ENCODE measurements at regions not wholly inside any gene's neighbourhood (a gene's known extent, or its start where the extent isn't known, plus 50 kb on each side); places are given as distances from the start of the nearest gene placed in this dataset.
"Not testable (repeated sequence)": the region's sequence is repeated elsewhere in the genome, so short reads cannot be mapped to it uniquely, and the experiment has no call there.

DNA sequence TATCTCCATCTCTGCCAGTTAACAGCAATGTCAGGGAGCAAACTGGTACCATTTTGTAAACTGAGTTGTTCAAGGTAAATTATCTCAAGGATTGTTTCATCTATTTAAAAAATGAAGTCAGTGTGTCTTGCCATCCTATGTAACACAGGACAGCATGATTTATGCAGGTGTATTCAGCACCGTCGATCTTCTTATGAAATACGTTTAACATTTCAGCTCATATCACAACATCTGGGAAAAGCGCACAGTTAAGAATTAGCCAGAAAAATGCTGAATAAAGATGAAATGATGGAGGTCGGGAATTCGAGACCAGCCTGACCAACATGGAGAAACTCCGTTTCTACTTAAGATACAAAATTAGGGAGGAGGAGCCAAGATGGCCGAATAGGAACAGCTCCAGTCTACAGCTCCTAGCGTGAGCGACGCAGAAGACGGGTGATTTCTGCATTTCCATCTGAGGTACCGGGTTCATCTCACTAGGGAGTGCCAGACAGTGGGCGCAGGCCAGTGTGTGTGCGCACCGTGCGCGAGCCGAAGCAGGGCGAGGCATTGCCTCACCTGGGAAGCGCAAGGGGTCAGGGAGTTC lies 107.3 kb upstream of the COX7C start (continued):
- 0 out of 2 replicates have a peak, but pooled peaks have one; percentile 41 for TF ChIP-seq TAF7 (tag; IDR thresholded peaks at IDR 0.05)
- TF ChIP-seq ATF1 (CRISPR knock-in tag; IDR thresholded peaks at IDR 0.05) = not testable (repeated sequence)
- 0 out of 2 replicates have a peak, but pooled peaks have one; percentile 37 for TF ChIP-seq ATF1 (tag; IDR thresholded peaks at IDR 0.05)
- TF ChIP-seq POLR2A (conservative IDR thresholded peaks at IDR 0.05) = peak; percentile 75
- peak; percentile 46 for TF ChIP-seq EP400 (IDR thresholded peaks at IDR 0.05)
- 0 out of 4 replicates have a peak, but pooled peaks of 1 of the 2 experiments have one; percentile 42 for TF ChIP-seq MAZ (CRISPR knock-in tag; conservative IDR thresholded peaks at IDR 0.05 in 1 of 2, IDR thresholded peaks at IDR 0.05 in 1 of 2)
- TF ChIP-seq, protein P1, sequence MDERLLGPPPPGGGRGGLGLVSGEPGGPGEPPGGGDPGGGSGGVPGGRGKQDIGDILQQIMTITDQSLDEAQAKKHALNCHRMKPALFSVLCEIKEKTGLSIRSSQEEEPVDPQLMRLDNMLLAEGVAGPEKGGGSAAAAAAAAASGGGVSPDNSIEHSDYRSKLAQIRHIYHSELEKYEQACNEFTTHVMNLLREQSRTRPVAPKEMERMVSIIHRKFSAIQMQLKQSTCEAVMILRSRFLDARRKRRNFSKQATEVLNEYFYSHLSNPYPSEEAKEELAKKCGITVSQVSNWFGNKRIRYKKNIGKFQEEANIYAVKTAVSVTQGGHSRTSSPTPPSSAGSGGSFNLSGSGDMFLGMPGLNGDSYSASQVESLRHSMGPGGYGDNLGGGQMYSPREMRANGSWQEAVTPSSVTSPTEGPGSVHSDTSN (CRISPR knock-in tag; IDR thresholded peaks at IDR 0.05; ENCODE audit: low read depth) = not testable (repeated sequence)
- TF ChIP-seq, protein P1 (tag; conservative IDR thresholded peaks at IDR 0.05; ENCODE audit: low read depth) = peak; percentile 71
- TF ChIP-seq ZFP1 (CRISPR knock-in tag; IDR thresholded peaks at IDR 0.05) = 0 out of 2 replicates have a peak, but pooled peaks have one; percentile 44
- TF ChIP-seq, protein P2, sequence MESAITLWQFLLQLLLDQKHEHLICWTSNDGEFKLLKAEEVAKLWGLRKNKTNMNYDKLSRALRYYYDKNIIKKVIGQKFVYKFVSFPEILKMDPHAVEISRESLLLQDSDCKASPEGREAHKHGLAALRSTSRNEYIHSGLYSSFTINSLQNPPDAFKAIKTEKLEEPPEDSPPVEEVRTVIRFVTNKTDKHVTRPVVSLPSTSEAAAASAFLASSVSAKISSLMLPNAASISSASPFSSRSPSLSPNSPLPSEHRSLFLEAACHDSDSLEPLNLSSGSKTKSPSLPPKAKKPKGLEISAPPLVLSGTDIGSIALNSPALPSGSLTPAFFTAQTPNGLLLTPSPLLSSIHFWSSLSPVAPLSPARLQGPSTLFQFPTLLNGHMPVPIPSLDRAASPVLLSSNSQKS (CRISPR knock-in tag; IDR thresholded peaks at IDR 0.05) = 0 out of 2 replicates have a peak, but pooled peaks have one; percentile 57
- TF ChIP-seq, protein P3, sequence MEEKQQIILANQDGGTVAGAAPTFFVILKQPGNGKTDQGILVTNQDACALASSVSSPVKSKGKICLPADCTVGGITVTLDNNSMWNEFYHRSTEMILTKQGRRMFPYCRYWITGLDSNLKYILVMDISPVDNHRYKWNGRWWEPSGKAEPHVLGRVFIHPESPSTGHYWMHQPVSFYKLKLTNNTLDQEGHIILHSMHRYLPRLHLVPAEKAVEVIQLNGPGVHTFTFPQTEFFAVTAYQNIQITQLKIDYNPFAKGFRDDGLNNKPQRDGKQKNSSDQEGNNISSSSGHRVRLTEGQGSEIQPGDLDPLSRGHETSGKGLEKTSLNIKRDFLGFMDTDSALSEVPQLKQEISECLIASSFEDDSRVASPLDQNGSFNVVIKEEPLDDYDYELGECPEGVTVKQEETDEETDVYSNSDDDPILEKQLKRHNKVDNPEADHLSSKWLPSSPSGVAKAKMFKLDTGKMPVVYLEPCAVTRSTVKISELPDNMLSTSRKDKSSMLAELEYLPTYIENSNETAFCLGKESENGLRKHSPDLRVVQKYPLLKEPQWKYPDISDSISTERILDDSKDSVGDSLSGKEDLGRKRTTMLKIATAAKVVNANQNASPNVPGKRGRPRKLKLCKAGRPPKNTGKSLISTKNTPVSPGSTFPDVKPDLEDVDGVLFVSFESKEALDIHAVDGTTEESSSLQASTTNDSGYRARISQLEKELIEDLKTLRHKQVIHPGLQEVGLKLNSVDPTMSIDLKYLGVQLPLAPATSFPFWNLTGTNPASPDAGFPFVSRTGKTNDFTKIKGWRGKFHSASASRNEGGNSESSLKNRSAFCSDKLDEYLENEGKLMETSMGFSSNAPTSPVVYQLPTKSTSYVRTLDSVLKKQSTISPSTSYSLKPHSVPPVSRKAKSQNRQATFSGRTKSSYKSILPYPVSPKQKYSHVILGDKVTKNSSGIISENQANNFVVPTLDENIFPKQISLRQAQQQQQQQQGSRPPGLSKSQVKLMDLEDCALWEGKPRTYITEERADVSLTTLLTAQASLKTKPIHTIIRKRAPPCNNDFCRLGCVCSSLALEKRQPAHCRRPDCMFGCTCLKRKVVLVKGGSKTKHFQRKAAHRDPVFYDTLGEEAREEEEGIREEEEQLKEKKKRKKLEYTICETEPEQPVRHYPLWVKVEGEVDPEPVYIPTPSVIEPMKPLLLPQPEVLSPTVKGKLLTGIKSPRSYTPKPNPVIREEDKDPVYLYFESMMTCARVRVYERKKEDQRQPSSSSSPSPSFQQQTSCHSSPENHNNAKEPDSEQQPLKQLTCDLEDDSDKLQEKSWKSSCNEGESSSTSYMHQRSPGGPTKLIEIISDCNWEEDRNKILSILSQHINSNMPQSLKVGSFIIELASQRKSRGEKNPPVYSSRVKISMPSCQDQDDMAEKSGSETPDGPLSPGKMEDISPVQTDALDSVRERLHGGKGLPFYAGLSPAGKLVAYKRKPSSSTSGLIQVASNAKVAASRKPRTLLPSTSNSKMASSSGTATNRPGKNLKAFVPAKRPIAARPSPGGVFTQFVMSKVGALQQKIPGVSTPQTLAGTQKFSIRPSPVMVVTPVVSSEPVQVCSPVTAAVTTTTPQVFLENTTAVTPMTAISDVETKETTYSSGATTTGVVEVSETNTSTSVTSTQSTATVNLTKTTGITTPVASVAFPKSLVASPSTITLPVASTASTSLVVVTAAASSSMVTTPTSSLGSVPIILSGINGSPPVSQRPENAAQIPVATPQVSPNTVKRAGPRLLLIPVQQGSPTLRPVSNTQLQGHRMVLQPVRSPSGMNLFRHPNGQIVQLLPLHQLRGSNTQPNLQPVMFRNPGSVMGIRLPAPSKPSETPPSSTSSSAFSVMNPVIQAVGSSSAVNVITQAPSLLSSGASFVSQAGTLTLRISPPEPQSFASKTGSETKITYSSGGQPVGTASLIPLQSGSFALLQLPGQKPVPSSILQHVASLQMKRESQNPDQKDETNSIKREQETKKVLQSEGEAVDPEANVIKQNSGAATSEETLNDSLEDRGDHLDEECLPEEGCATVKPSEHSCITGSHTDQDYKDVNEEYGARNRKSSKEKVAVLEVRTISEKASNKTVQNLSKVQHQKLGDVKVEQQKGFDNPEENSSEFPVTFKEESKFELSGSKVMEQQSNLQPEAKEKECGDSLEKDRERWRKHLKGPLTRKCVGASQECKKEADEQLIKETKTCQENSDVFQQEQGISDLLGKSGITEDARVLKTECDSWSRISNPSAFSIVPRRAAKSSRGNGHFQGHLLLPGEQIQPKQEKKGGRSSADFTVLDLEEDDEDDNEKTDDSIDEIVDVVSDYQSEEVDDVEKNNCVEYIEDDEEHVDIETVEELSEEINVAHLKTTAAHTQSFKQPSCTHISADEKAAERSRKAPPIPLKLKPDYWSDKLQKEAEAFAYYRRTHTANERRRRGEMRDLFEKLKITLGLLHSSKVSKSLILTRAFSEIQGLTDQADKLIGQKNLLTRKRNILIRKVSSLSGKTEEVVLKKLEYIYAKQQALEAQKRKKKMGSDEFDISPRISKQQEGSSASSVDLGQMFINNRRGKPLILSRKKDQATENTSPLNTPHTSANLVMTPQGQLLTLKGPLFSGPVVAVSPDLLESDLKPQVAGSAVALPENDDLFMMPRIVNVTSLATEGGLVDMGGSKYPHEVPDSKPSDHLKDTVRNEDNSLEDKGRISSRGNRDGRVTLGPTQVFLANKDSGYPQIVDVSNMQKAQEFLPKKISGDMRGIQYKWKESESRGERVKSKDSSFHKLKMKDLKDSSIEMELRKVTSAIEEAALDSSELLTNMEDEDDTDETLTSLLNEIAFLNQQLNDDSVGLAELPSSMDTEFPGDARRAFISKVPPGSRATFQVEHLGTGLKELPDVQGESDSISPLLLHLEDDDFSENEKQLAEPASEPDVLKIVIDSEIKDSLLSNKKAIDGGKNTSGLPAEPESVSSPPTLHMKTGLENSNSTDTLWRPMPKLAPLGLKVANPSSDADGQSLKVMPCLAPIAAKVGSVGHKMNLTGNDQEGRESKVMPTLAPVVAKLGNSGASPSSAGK (IDR thresholded peaks at IDR 0.05) = peak; percentile 48
